Anterior cingulate cortex (tissue), 58 donors: ENCODE measurements at regions not wholly inside any gene's neighbourhood (a gene's known extent, or its start where the extent isn't known, plus 50 kb on each side); places are given as distances from the start of the nearest gene placed in this dataset.

Experiments
- DNase-seq, 58 donors: peaks; one replicate each; lab custom pipeline; 2025; lab: John Stamatoyannopoulos, UW

- DNase-seq: no peak
Observed at GRCh38 chr21:34311561-34312330, 52.1 kb upstream of the KCNE2 start.

- DNase-seq: no peak
Observed at GRCh38 chr21:34313116-34313515, 50.7 kb upstream of the KCNE2 start.
